ENCODE measurements at regions not wholly inside any gene's neighbourhood (a gene's known extent, or its start where the extent isn't known, plus 50 kb on each side); places are given as distances from the start of the nearest gene placed in this dataset.

GRCh38 chr1:101683136-101683535, 313.6 kb downstream of the OLFM3 start:
- TF ChIP-seq, protein P1, sequence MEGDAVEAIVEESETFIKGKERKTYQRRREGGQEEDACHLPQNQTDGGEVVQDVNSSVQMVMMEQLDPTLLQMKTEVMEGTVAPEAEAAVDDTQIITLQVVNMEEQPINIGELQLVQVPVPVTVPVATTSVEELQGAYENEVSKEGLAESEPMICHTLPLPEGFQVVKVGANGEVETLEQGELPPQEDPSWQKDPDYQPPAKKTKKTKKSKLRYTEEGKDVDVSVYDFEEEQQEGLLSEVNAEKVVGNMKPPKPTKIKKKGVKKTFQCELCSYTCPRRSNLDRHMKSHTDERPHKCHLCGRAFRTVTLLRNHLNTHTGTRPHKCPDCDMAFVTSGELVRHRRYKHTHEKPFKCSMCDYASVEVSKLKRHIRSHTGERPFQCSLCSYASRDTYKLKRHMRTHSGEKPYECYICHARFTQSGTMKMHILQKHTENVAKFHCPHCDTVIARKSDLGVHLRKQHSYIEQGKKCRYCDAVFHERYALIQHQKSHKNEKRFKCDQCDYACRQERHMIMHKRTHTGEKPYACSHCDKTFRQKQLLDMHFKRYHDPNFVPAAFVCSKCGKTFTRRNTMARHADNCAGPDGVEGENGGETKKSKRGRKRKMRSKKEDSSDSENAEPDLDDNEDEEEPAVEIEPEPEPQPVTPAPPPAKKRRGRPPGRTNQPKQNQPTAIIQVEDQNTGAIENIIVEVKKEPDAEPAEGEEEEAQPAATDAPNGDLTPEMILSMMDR (IDR thresholded peaks at IDR 0.05; ENCODE audit: low read depth, low read length, poor library complexity, severe bottlenecking): no peak
- no peak for TF ChIP-seq EZH2phosphoT487 (IDR thresholded peaks at IDR 0.05; ENCODE audit: borderline replicate concordance, low read length)

All from DOHH2 (cell line).